ENCODE measurements at regions not wholly inside any gene's neighbourhood (a gene's known extent, or its start where the extent isn't known, plus 50 kb on each side); places are given as distances from the start of the nearest gene placed in this dataset.
"Not testable (repeated sequence)": the region's sequence is repeated elsewhere in the genome, so short reads cannot be mapped to it uniquely, and the experiment has no call there.

GRCh38 chr7:34207810-34208209, 302.5 kb downstream of the BMPER start:
- Histone ChIP-seq H3K27ac (no peak overlapping the region), H3K4me3 (no peak overlapping the region)

GRCh38 chr7:34208878-34209621, 303.7 kb downstream of the BMPER start:
- H3K4me3 ChIP-seq = no peak overlapping the region

GRCh38 chr7:34211018-34211417, 305.7 kb downstream of the BMPER start:
- Histone ChIP-seq H3K27ac (no peak overlapping the region), H3K4me3 (no peak overlapping the region)

More at GRCh38 chr7:34208878-34209621, 303.7 kb downstream of the BMPER start:
- H3K27ac ChIP-seq = no peak overlapping the region

- H3K4me3 ChIP-seq = no peak overlapping the region
Observed at GRCh38 chr7:34217972-34218371, 312.6 kb downstream of the BMPER start.

GRCh38 chr7:34219153-34219718, 313.9 kb downstream of the BMPER start:
- H3K27ac ChIP-seq = no peak overlapping the region
- H3K4me3 ChIP-seq = no peak overlapping the region

More at GRCh38 chr7:34217972-34218371, 312.6 kb downstream of the BMPER start:
- H3K27ac ChIP-seq = no peak overlapping the region

- H3K4me3 ChIP-seq = no peak overlapping the region
- H3K27ac ChIP-seq = no peak overlapping the region
Observed at GRCh38 chr7:34220506-34221185, 315.3 kb downstream of the BMPER start.

- no peak overlapping the region for H3K4me3 ChIP-seq
- H3K27ac ChIP-seq = no peak overlapping the region
Observed at GRCh38 chr7:34222316-34222715, 317.0 kb downstream of the BMPER start.

- H3K27ac ChIP-seq = no peak overlapping the region
Observed at GRCh38 chr7:34222722-34223121, 317.4 kb downstream of the BMPER start.

GRCh38 chr7:34224281-34224680, 318.9 kb downstream of the BMPER start:
- no peak overlapping the region for H3K4me3 ChIP-seq
- H3K27ac ChIP-seq = no peak overlapping the region

More at GRCh38 chr7:34222722-34223121, 317.4 kb downstream of the BMPER start:
- no peak overlapping the region for H3K4me3 ChIP-seq

GRCh38 chr7:34225193-34225592, 319.9 kb downstream of the BMPER start:
- H3K27ac ChIP-seq = no peak overlapping the region

GRCh38 chr7:34227525-34227924, 322.2 kb downstream of the BMPER start:
- Histone ChIP-seq H3K4me3 (no peak overlapping the region), H3K27ac (no peak overlapping the region)

More at GRCh38 chr7:34225193-34225592, 319.9 kb downstream of the BMPER start:
- H3K4me3 ChIP-seq = no peak overlapping the region

GRCh38 chr7:34235101-34235500, 329.8 kb downstream of the BMPER start:
- H3K4me3 ChIP-seq, H3K27ac ChIP-seq: not testable (repeated sequence)

- Histone ChIP-seq H3K27ac (no peak overlapping the region), H3K4me3 (no peak overlapping the region)
Observed at GRCh38 chr7:34236057-34236456, 330.7 kb downstream of the BMPER start.

GRCh38 chr7:34236839-34237492, 331.6 kb downstream of the BMPER start:
- H3K4me3 ChIP-seq = no peak overlapping the region
- H3K27ac ChIP-seq = no peak overlapping the region

GRCh38 chr7:34237493-34237849, 332.1 kb downstream of the BMPER start:
- Histone ChIP-seq H3K4me3 (no peak overlapping the region), H3K27ac (no peak overlapping the region)

- Histone ChIP-seq H3K27ac (no peak overlapping the region), H3K4me3 (no peak overlapping the region)
Observed at GRCh38 chr7:34240417-34240816, 335.1 kb downstream of the BMPER start.

GRCh38 chr7:34242391-34242790, 337.1 kb downstream of the BMPER start:
- Histone ChIP-seq H3K4me3 (no peak overlapping the region), H3K27ac (no peak overlapping the region)

GRCh38 chr7:34245246-34245645, 339.9 kb downstream of the BMPER start:
- Histone ChIP-seq H3K4me3 (no peak overlapping the region), H3K27ac (no peak overlapping the region)

GRCh38 chr7:34247468-34247867, 342.1 kb downstream of the BMPER start:
- no peak overlapping the region for H3K27ac ChIP-seq
- H3K4me3 ChIP-seq = no peak overlapping the region

GRCh38 chr7:34249192-34249591, 343.9 kb downstream of the BMPER start:
- Histone ChIP-seq H3K27ac (no peak overlapping the region), H3K4me3 (no peak overlapping the region)

GRCh38 chr7:34260279-34260678, 354.9 kb downstream of the BMPER start:
- Histone ChIP-seq H3K27ac (no peak overlapping the region), H3K4me3 (no peak overlapping the region)
